GM21737 (cell line): ENCODE measurements at regions not wholly inside any gene's neighbourhood (a gene's known extent, or its start where the extent isn't known, plus 50 kb on each side); places are given as distances from the start of the nearest gene placed in this dataset.

ENCODE experiments used
- ATAC-seq: cut with Tn5 transposase; IDR thresholded peaks from one replicate; pipeline ENCODE4 v1.9.1; 2021; ENCODE audit warnings: mild to moderate bottlenecking, moderate library complexity; ENCODE audit not compliant: unreplicated experiment

- ATAC-seq, result no peak
Measured at GRCh38 chr5:98576275-98576674, 197.2 kb upstream of the RGMB start.

- no peak for ATAC-seq
Measured at GRCh38 chr5:98578438-98578837, 195.0 kb upstream of the RGMB start.

- no peak for ATAC-seq
Measured at GRCh38 chr5:98581112-98581997, 192.1 kb upstream of the RGMB start.

- ATAC-seq, result no peak
Measured at GRCh38 chr5:98583586-98583985, 189.9 kb upstream of the RGMB start.

GRCh38 chr5:98585661-98586310 lies 187.7 kb upstream of the RGMB start:
- ATAC-seq, result no peak

GRCh38 chr5:98586581-98586980 lies 186.9 kb upstream of the RGMB start:
- no peak for ATAC-seq

- ATAC-seq, result no peak
Measured at GRCh38 chr5:98587166-98587565, 186.3 kb upstream of the RGMB start.

GRCh38 chr5:98588215-98588614 lies 185.2 kb upstream of the RGMB start:
- no peak for ATAC-seq

GRCh38 chr5:98593418-98593817 lies 180.0 kb upstream of the RGMB start:
- no peak for ATAC-seq

GRCh38 chr5:98594098-98594497 lies 179.4 kb upstream of the RGMB start:
- ATAC-seq, result no peak

GRCh38 chr5:98599016-98599415 lies 174.4 kb upstream of the RGMB start:
- ATAC-seq, result no peak

- peak; percentile 59 for ATAC-seq
Measured at GRCh38 chr5:98602534-98603112, 170.8 kb upstream of the RGMB start.

GRCh38 chr5:98603456-98603855 lies 170.0 kb upstream of the RGMB start:
- no peak for ATAC-seq

- no peak for ATAC-seq
Measured at GRCh38 chr5:98604301-98604700, 169.2 kb upstream of the RGMB start.

- ATAC-seq, result no peak
Measured at GRCh38 chr5:98604721-98605425, 168.6 kb upstream of the RGMB start.

GRCh38 chr5:98605426-98605825 lies 168.0 kb upstream of the RGMB start:
- ATAC-seq, result no peak

- ATAC-seq, result no peak
Measured at GRCh38 chr5:98606961-98607360, 166.5 kb upstream of the RGMB start.

- no peak for ATAC-seq
Measured at GRCh38 chr5:98608052-98608451, 165.4 kb upstream of the RGMB start.

GRCh38 chr5:98614341-98614740 lies 159.1 kb upstream of the RGMB start:
- no peak for ATAC-seq

GRCh38 chr5:98621821-98622220 lies 151.6 kb upstream of the RGMB start:
- ATAC-seq, result no peak

- no peak for ATAC-seq
Measured at GRCh38 chr5:98624145-98624880, 149.2 kb upstream of the RGMB start.
